ENCODE measurements at regions not wholly inside any gene's neighbourhood (a gene's known extent, or its start where the extent isn't known, plus 50 kb on each side); places are given as distances from the start of the nearest gene placed in this dataset.

- no peak overlapping the region for H3K4me3 ChIP-seq (ENCODE audit: low read depth, low read length)
- no peak for TF ChIP-seq CTCF (IDR thresholded peaks at IDR 0.05; ENCODE audit: borderline replicate concordance, insufficient read depth, low read depth, low read length)
Observed at GRCh38 chr3:106229495-106230278, 360.9 kb upstream of the CBLB start.

GRCh38 chr3:106231086-106231485 lies 362.3 kb upstream of the CBLB start:
- TF ChIP-seq CTCF (IDR thresholded peaks at IDR 0.05; ENCODE audit: borderline replicate concordance, insufficient read depth, low read depth, low read length): no peak
- H3K4me3 ChIP-seq (ENCODE audit: low read depth, low read length): no peak overlapping the region

- no peak for TF ChIP-seq CTCF (IDR thresholded peaks at IDR 0.05; ENCODE audit: borderline replicate concordance, insufficient read depth, low read depth, low read length)
- H3K4me3 ChIP-seq (ENCODE audit: low read depth, low read length): no peak overlapping the region
Observed at GRCh38 chr3:106232956-106233355, 364.1 kb upstream of the CBLB start.

- no peak overlapping the region for H3K4me3 ChIP-seq (ENCODE audit: low read depth, low read length)
- TF ChIP-seq CTCF (IDR thresholded peaks at IDR 0.05; ENCODE audit: borderline replicate concordance, insufficient read depth, low read depth, low read length): no peak
Observed at GRCh38 chr3:106239195-106239697, 370.4 kb upstream of the CBLB start.

GRCh38 chr3:106241593-106241992 lies 372.8 kb upstream of the CBLB start:
- no peak overlapping the region for H3K4me3 ChIP-seq (ENCODE audit: low read depth, low read length)
- no peak for TF ChIP-seq CTCF (IDR thresholded peaks at IDR 0.05; ENCODE audit: borderline replicate concordance, insufficient read depth, low read depth, low read length)

- TF ChIP-seq CTCF (IDR thresholded peaks at IDR 0.05; ENCODE audit: borderline replicate concordance, insufficient read depth, low read depth, low read length): no peak
- H3K4me3 ChIP-seq (ENCODE audit: low read depth, low read length): no peak overlapping the region
Observed at GRCh38 chr3:106242781-106243180, 374.0 kb upstream of the CBLB start.

GRCh38 chr3:106245400-106245799 lies 376.6 kb upstream of the CBLB start:
- no peak for TF ChIP-seq CTCF (IDR thresholded peaks at IDR 0.05; ENCODE audit: borderline replicate concordance, insufficient read depth, low read depth, low read length)
- H3K4me3 ChIP-seq (ENCODE audit: low read depth, low read length): no peak overlapping the region
